Upper lobe of left lung (tissue), 6 donors: ENCODE measurements at regions not wholly inside any gene's neighbourhood (a gene's known extent, or its start where the extent isn't known, plus 50 kb on each side); places are given as distances from the start of the nearest gene placed in this dataset.

Experiments used
- ATAC-seq, 2 donors: fragments of 200-7000 bp; cut with Tn5 transposase; one replicate each; pipeline ENCODE4 v1.9.1; 2022; ENCODE audit warnings: mild to moderate bottlenecking in 2 of 2, moderate library complexity in 2 of 2; ENCODE audit not compliant: low FRiP score in 2 of 2
- DNase-seq, 2 donors: peaks; one replicate each; pipeline ENCODE4 v3.0.0-alpha.2; 2019 to 2020
- H3K27ac ChIP-seq, 4 donors: fragments of 200-600 bp; sonication (generic); one replicate each; pipeline ENCODE4 v1.5.1; 2016 to 2019
- H3K27me3 ChIP-seq, 4 donors: fragments of 200-600 bp; sonication (generic); one replicate each; pipeline ENCODE4 v1.5.1; 2017 to 2019
- H3K36me3 ChIP-seq, 4 donors: fragments of 200-600 bp; sonication (generic); one replicate each; pipeline ENCODE4 v1.5.1; 2016 to 2019
- H3K4me1 ChIP-seq, 4 donors: fragments of 200-600 bp; sonication (generic); one replicate each; pipeline ENCODE4 v1.5.1; 2018 to 2019
- H3K4me3 ChIP-seq, 4 donors: fragments of 200-600 bp; sonication (generic); one replicate each; pipeline ENCODE4 v1.5.1; 2017 to 2019; ENCODE audit warnings: mild to moderate bottlenecking in 2 of 4, moderate library complexity in 1 of 4
- H3K9me3 ChIP-seq, 4 donors: fragments of 200-600 bp; sonication (generic); one replicate each; pipeline ENCODE4 v1.5.1; 2018 to 2019
- EP300 ChIP-seq, 4 donors: sonication (generic); formaldehyde crosslinking; IDR thresholded peaks; one replicate each; pipeline ENCODE4 v1.5.1; 2017; ENCODE audit warnings: antibody characterized with exemption in 4 of 4, control low read depth in 2 of 4
- POLR2A ChIP-seq, 4 donors: fragments of 450-650 bp; IDR thresholded peaks; one replicate each; pipeline ENCODE4 v1.5.1; 2016 to 2017; ENCODE audit warnings: antibody characterized with exemption in 4 of 4, mild to moderate bottlenecking in 2 of 4
- POLR2AphosphoS5 ChIP-seq, 2 donors: sonication (generic); formaldehyde crosslinking; IDR thresholded peaks; one replicate each; pipeline ENCODE4 v1.5.1; 2017; ENCODE audit warnings: antibody characterized with exemption in 2 of 2
- WGBS, 2 donors: methylation state at CpG; one replicate each; pipeline ENCODE4 v1.1.5; 2017 to 2018; 5-methylcytosine and 5-hydroxymethylcytosine counted together
- TF ChIP-seq, protein P1 (sequence below), 6 experiments: fragments of 450-650 bp in 4 of 6; fragments of 200-600 bp in 2 of 6; sonication (generic) in 2 of 6; IDR thresholded peaks; one replicate each; pipeline ENCODE4 v1.5.1; 2016 to 2019; ENCODE audit warnings: antibody characterized with exemption in 6 of 6
- donor health status: DM: no; HTN: no; CAD: no; lungs with moderate emphysema.
- donor health status: DM: no; HTN: yes; CAD: no; lungs with severe emphysema.

DNA sequence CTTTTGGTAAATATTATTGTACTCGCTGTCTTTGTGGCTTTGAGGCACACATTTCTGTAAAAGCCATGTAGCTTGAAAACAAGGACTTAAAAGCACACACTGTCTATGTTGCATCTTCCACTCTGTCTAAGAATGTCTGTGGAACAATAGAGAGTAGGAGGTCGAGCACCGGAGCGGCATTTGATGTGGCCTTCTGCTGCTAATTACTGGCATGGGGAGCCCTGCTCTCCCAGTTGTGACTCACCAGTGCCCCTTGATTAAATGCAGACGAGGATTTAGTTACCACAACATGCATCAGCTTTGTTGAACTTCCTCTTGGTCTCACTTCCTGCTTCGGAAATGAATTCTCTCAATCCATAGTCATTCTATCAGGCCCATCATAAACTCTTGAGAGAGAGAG, 680.7 kb upstream of the SLC35B3 start:
- no peaks in the 10 kb centered on the region for H3K9me3 ChIP-seq
- DNase-seq: no peak
- H3K36me3 ChIP-seq: no peaks in the 10 kb centered on the region
- no peak for TF ChIP-seq POLR2A (IDR thresholded peaks at IDR 0.05)
- no peak for TF ChIP-seq EP300 (IDR thresholded peaks at IDR 0.05)
- TF ChIP-seq, protein P1, sequence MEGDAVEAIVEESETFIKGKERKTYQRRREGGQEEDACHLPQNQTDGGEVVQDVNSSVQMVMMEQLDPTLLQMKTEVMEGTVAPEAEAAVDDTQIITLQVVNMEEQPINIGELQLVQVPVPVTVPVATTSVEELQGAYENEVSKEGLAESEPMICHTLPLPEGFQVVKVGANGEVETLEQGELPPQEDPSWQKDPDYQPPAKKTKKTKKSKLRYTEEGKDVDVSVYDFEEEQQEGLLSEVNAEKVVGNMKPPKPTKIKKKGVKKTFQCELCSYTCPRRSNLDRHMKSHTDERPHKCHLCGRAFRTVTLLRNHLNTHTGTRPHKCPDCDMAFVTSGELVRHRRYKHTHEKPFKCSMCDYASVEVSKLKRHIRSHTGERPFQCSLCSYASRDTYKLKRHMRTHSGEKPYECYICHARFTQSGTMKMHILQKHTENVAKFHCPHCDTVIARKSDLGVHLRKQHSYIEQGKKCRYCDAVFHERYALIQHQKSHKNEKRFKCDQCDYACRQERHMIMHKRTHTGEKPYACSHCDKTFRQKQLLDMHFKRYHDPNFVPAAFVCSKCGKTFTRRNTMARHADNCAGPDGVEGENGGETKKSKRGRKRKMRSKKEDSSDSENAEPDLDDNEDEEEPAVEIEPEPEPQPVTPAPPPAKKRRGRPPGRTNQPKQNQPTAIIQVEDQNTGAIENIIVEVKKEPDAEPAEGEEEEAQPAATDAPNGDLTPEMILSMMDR (IDR thresholded peaks at IDR 0.05): no peak
- no peak for TF ChIP-seq POLR2AphosphoS5 (IDR thresholded peaks at IDR 0.05)
- H3K27me3 ChIP-seq: no peaks in the 10 kb centered on the region
- no peaks in the 10 kb centered on the region for H3K4me1 ChIP-seq
- no peak overlapping the region for H3K4me3 ChIP-seq
- WGBS, 2 donors: 66 to 72% methylated on average over 6 of the region's 6 CpGs
- H3K27ac ChIP-seq: no peak overlapping the region
- ATAC-seq: no peak

DNA sequence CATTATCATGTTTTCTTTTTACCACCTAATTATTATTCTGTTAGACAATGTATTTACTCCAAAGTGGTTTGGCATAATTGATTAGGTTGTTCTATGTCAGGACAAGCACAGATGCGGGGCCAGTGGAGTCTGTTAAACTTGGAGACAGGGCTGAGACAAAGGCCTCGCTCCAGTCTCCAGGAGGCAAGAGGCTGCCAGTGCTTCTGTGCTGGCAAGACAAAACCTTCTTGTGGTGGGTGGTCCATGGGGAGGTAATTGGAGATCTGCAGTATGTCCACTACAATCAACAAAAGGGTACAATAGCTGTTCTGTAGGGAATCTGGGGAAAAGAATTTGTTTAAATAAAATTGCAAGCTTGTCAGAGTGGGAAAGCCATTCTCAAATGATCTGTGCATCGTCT, 677.2 kb upstream of the SLC35B3 start:
- ATAC-seq (no peak), DNase-seq (no peak)
- Histone ChIP-seq H3K27ac (no peak overlapping the region), H3K9me3 (no peaks in the 10 kb centered on the region), H3K4me3 (no peak overlapping the region), H3K4me1 (no peaks in the 10 kb centered on the region), H3K27me3 (no peaks in the 10 kb centered on the region), H3K36me3 (no peaks in the 10 kb centered on the region)
- TF ChIP-seq EP300 (IDR thresholded peaks at IDR 0.05): no peak
- TF ChIP-seq, protein P1 (IDR thresholded peaks at IDR 0.05): no peak
- TF ChIP-seq POLR2A (IDR thresholded peaks at IDR 0.05): no peak
- TF ChIP-seq POLR2AphosphoS5 (IDR thresholded peaks at IDR 0.05): no peak
- WGBS, 2 donors: 68 to 70% methylated on average over 3 of the region's 3 CpGs

DNA sequence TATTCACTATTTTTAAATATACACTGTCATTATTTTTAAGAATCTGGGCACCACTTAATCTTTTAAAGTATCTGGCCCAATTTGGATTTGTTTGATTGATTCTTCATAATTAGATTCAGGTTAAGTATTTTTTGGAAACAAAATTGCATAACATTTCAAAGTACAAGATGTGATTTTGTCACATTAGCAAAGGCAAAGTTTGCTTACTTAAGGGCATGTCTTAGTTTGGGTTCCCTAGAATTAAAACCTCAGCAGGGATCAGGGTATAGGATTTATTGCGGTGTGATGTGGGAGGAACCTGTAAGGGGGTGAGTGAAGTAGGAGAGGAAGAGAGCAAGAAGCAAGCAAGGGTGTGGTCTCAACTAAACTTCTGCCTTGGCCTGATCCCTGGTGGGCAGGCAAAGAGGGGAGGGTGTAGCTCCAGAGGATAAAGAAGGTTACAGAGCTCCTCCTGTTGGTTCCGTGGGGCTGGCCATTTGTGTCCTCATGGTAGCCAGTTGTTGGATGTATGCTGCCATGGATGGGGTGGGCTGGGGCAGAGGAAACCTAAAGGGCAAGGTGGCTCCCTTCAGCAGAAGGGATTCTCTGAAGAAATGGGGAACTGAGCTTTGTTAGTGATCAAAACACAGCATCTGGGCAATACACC, 668.7 kb upstream of the SLC35B3 start:
- H3K27ac ChIP-seq: no peak overlapping the region
- TF ChIP-seq POLR2A (IDR thresholded peaks at IDR 0.05) (no peak), POLR2AphosphoS5 (IDR thresholded peaks at IDR 0.05) (no peak), EP300 (IDR thresholded peaks at IDR 0.05) (no peak)
- TF ChIP-seq, protein P1 (IDR thresholded peaks at IDR 0.05): no peak
- 70 to 79% methylated on average over 2 of the region's 2 CpGs for WGBS, 2 donors
- H3K36me3 ChIP-seq: no peaks in the 10 kb centered on the region
- no peaks in the 10 kb centered on the region for H3K4me1 ChIP-seq
- no peak for ATAC-seq
- no peaks in the 10 kb centered on the region for H3K9me3 ChIP-seq
- no peaks in the 10 kb centered on the region for H3K27me3 ChIP-seq
- no peak overlapping the region for H3K4me3 ChIP-seq
- no peak for DNase-seq

DNA sequence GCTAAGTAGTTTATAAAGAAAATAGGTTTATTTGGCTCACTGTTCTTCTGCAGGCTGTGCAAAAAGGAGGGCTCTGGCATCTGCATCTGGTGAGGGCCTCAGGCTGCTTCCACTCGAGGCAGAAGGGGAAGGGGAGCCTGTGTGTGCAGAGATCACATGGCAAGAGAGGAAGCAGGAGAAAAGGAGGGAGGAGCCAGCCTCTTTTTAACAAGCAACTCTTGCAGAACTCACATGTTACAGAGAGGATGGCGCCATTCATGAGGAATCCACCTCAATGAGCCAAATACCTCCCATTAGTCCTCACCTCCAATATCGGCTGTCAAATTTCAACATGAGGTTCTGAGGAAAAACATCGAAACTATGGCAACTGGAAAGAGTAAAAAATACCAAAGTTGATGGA, 666.6 kb upstream of the SLC35B3 start:
- no peak for ATAC-seq
- no peak for DNase-seq
- Histone ChIP-seq H3K36me3 (no peaks in the 10 kb centered on the region), H3K9me3 (no peaks in the 10 kb centered on the region), H3K4me3 (no peak overlapping the region), H3K27ac (no peak overlapping the region), H3K27me3 (no peaks in the 10 kb centered on the region), H3K4me1 (no peaks in the 10 kb centered on the region)
- TF ChIP-seq EP300 (IDR thresholded peaks at IDR 0.05): no peak
- WGBS, 2 donors: 68 to 70% methylated on average over 4 of the region's 4 CpGs

DNA sequence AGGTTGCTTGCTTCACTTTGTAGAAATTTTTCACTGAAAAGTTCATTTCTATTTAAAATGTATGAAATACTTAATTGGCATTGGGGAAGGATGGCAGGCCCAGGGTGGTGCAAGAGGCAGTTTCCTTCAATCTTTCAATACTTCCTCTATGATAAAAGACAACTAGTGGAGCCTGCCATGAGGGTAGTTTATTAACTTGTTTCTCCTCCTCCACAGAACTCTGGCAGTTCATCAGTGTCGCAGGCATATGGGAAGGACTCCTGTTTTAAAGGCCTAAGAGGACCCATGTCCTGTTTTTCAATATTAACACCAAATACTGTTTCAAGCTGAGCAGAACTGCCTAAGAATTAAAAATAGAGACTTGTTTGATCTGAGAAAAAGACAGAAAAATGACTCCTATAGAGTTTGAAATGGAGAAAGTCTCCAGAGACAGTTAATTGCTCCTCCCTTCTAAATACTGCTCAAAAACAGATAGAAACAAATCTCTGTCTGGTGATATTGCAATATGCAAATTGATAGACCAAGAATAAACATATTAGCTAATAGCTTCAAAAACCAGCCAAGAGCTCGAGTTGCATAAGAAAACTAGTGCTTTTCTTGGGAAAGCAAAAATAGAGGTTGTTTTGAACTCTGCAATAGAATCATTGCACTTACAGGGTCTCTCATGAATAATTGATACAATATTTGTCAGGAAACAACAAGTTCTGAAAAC, 665.7 kb upstream of the SLC35B3 start:
- Histone ChIP-seq H3K4me3 (no peak overlapping the region), H3K4me1 (no peaks in the 10 kb centered on the region), H3K27me3 (no peaks in the 10 kb centered on the region), H3K36me3 (no peaks in the 10 kb centered on the region), H3K27ac (no peak overlapping the region), H3K9me3 (no peaks in the 10 kb centered on the region)
- ATAC-seq (no peak), DNase-seq (no peak)
- WGBS, 2 donors: 35 to 44% methylated on average over 2 of the region's 2 CpGs
- TF ChIP-seq, protein P1 (IDR thresholded peaks at IDR 0.05): no peak
- no peak for TF ChIP-seq EP300 (IDR thresholded peaks at IDR 0.05)
- TF ChIP-seq POLR2AphosphoS5 (IDR thresholded peaks at IDR 0.05): no peak
- no peak for TF ChIP-seq POLR2A (IDR thresholded peaks at IDR 0.05)
